Vagina (tissue), 2 donors: ENCODE measurements at regions not wholly inside any gene's neighbourhood (a gene's known extent, or its start where the extent isn't known, plus 50 kb on each side); places are given as distances from the start of the nearest gene placed in this dataset.

Experiments
- CTCF ChIP-seq, 3 experiments: fragments of 450-650 bp in 2 of 3; fragments of 200-600 bp in 1 of 3; sonication (generic) in 1 of 3; IDR thresholded peaks; one replicate each; pipeline ENCODE4 v1.5.1; 2017 to 2019; ENCODE audit warnings: antibody characterized with exemption in 3 of 3, mild to moderate bottlenecking in 2 of 3, moderate library complexity in 2 of 3
- POLR2A ChIP-seq, 2 donors: fragments of 450-650 bp; IDR thresholded peaks; one replicate each; pipeline ENCODE4 v1.6.1; 2017; ENCODE audit warnings: antibody characterized with exemption in 2 of 2, mild to moderate bottlenecking in 2 of 2, moderate library complexity in 2 of 2

DNA sequence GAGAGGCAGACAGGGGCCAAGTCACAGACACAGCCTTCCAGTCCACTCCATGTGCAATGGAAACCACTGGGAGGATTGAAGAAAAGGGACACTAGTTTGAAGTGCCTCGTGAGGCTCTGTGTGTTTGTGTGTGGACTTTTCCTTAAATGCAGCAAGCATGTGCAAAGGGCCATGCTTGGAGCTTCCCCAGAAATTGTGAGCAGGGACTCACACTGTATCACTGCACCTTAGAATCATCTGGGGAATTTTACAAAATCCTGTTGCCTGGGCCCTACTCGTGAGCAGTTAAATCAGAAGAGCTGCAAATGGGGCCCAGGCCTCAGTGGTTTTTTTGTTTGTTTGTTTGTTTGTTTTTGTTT lies 137.8 kb downstream of the TRIM43 start:
- TF ChIP-seq CTCF (IDR thresholded peaks at IDR 0.05) (no peak), POLR2A (IDR thresholded peaks at IDR 0.05) (no peak)
